K562 (cell line): ENCODE measurements at regions not wholly inside any gene's neighbourhood (a gene's known extent, or its start where the extent isn't known, plus 50 kb on each side); places are given as distances from the start of the nearest gene placed in this dataset.

Source experiments
- ATAC-seq: fragments of 200-7000 bp; cut with Tn5 transposase; 3 replicates; pipeline ENCODE4 v1.9.1; 2020; ENCODE audit warnings: moderate library complexity
- BruUV-seq: library from RNA; stranded (reverse); fragments of 400-500 nt; replicated peaks from 2 replicates; lab custom pipeline; 2021; lab: Mats Ljungman, UMichigan
- CTCF ChIA-PET: fragments of 300-600 bp; formaldehyde crosslinking; extraction: SDS; loops from one replicate; lab custom pipeline; 2021; ENCODE audit warnings: low intra/inter-chr PET ratio; lab: Yijun Ruan, JAX
- POLR2A ChIA-PET: fragments of 300-600, 350-650 bp; sonication (Branson Sonifier 250); formaldehyde crosslinking; extraction: SDS; loops from one replicate; lab custom pipeline; 2021; ENCODE audit warnings: antibody characterized with exemption, inconsistent platforms; lab: Yijun Ruan, JAX
- DNase-seq, 4 experiments: peaks; one replicate each; pipeline versions ENCODE4 v3.0.0 to v3.0.0-alpha.2; 2011 to 2018; ENCODE audit warnings: low spot score in 3 of 4, mixed read lengths in 3 of 4; ENCODE audit errors: extremely low read depth in 1 of 4
- FAIRE-seq: peaks from 2 replicates; lab custom pipeline; 2011; peaks lifted over from hg19 to GRCh38; lab: Jason Lieb, UNC
- H2AFZ ChIP-seq: 2 replicates; pipeline ENCODE4 v1.6.0; 2011; ENCODE audit warnings: low read depth, low read length, control low read depth, inconsistent platforms
- H3K27ac ChIP-seq: fragments of 200-600 bp; 3 replicates; pipeline ENCODE4 v1.8.0; 2011; ENCODE audit warnings: low read depth, mild to moderate bottlenecking, control low read depth, inconsistent platforms, low read length, moderate library complexity, mixed read lengths; ENCODE audit errors: extremely low read depth
- H3K27me3 ChIP-seq, 2 experiments: fragments of 300-600 bp in 1 of 2; 2 replicates in 1 of 2; 3 replicates in 1 of 2; pipeline versions ENCODE4 v1.6.0 to v1.8.0; 2011; ENCODE audit warnings: inconsistent platforms in 2 of 2, low read length in 2 of 2, mild to moderate bottlenecking in 1 of 2, mixed read lengths in 1 of 2, moderate library complexity in 1 of 2; ENCODE audit not compliant: control insufficient read depth in 2 of 2, insufficient read depth in 2 of 2
- H3K36me3 ChIP-seq: fragments of 300-600 bp; 3 replicates; pipeline ENCODE4 v1.8.0; 2011; ENCODE audit warnings: mild to moderate bottlenecking, low read length, inconsistent platforms; ENCODE audit not compliant: control insufficient read depth, insufficient read depth
- H3K4me1 ChIP-seq, 2 experiments: fragments of 200-600 bp in 1 of 2; replicated peaks in 1 of 2; 2 replicates in 1 of 2; 3 replicates in 1 of 2; pipeline versions ENCODE4 v1.5.1 to v1.8.0; 2011; ENCODE audit warnings: inconsistent platforms in 2 of 2, low read length in 2 of 2, mild to moderate bottlenecking in 1 of 2, mixed read lengths in 1 of 2, moderate library complexity in 1 of 2; ENCODE audit not compliant: control insufficient read depth in 2 of 2, insufficient read depth in 2 of 2
- H3K4me2 ChIP-seq: 2 replicates; pipeline ENCODE4 v1.6.1; 2011; ENCODE audit warnings: low read length, control low read depth, inconsistent platforms, mixed read lengths; ENCODE audit not compliant: insufficient read depth
- H3K4me3 ChIP-seq: fragments of 200-600 bp; sonication (generic), shearing (Covaris generic); 2 replicates; pipeline ENCODE4 v1.5.1; 2016; ENCODE audit warnings: control low read depth, inconsistent platforms
- H3K79me2 ChIP-seq: fragments of 200-600 bp; 3 replicates; pipeline ENCODE4 v1.8.0; 2011; ENCODE audit warnings: low read length, inconsistent platforms; ENCODE audit not compliant: control insufficient read depth, insufficient read depth
- H3K9ac ChIP-seq, 2 experiments: 2 replicates each; pipeline versions ENCODE4 v1.6.0 to v1.6.1; 2011; ENCODE audit warnings: low read depth in 2 of 2, low read length in 2 of 2, control low read depth in 1 of 2, inconsistent platforms in 1 of 2, mild to moderate bottlenecking in 1 of 2, mixed read lengths in 1 of 2; ENCODE audit not compliant: insufficient read depth in 1 of 2
- H3K9me1 ChIP-seq: one replicate; pipeline ENCODE4 v1.6.0; 2011; ENCODE audit warnings: inconsistent platforms, mild to moderate bottlenecking, low read length, moderate library complexity; ENCODE audit not compliant: control insufficient read depth, insufficient read depth
- H3K9me3 ChIP-seq: replicated peaks from 2 replicates; pipeline ENCODE4 v1.5.1; 2011; ENCODE audit warnings: low read depth, low read length, inconsistent platforms; ENCODE audit not compliant: control insufficient read depth, insufficient read depth
- H4K20me1 ChIP-seq: replicated peaks from 2 replicates; pipeline ENCODE4 v1.6.1; 2011; ENCODE audit warnings: low read length, inconsistent platforms, mixed read lengths; ENCODE audit not compliant: control insufficient read depth, insufficient read depth
- ERF ChIP-seq: fragments of 450-650 bp; formaldehyde crosslinking; IDR thresholded peaks from 2 replicates; pipeline ENCODE4 v1.4.0; 2020; ENCODE audit warnings: mild to moderate bottlenecking, mixed read lengths
- MAZ ChIP-seq, 2 experiments: fragments of 450-650 bp in 1 of 2; sonication (generic) in 1 of 2; formaldehyde crosslinking; IDR thresholded peaks in 1 of 2; conservative IDR thresholded peaks in 1 of 2; 2 replicates each; pipeline versions ENCODE4 v1.4.0 to v1.5.0; 2020; ENCODE audit warnings: mild to moderate bottlenecking in 1 of 2, missing genetic modification reagents in 1 of 2
- MEIS2 ChIP-seq: fragments of 450-650 bp; IDR thresholded peaks from 2 replicates; pipeline ENCODE4 v1.6.1; 2014; ENCODE audit warnings: mild to moderate bottlenecking; ENCODE audit not compliant: partially characterized antibody
- NCOR1 ChIP-seq: fragments of 450-650 bp; IDR thresholded peaks from 2 replicates; pipeline ENCODE4 v1.6.1; 2016; ENCODE audit warnings: mild to moderate bottlenecking, moderate library complexity
- NONO ChIP-seq, 2 experiments: fragments of 200-400 bp in 1 of 2; fragments of 450-650 bp in 1 of 2; formaldehyde crosslinking in 1 of 2; IDR thresholded peaks; 2 replicates each; pipeline ENCODE4 v1.6.1; 2017; ENCODE audit warnings: low read depth in 2 of 2, mild to moderate bottlenecking in 2 of 2, moderate library complexity in 2 of 2, low read length in 1 of 2
- POLR2AphosphoS2 ChIP-seq: IDR thresholded peaks from 2 replicates; pipeline ENCODE4 v1.6.1; 2012; ENCODE audit warnings: low read length, improper control_type of control experiment
- PYGO2 ChIP-seq: fragments of 450-650 bp; IDR thresholded peaks from 2 replicates; pipeline ENCODE4 v1.6.1; 2016; ENCODE audit warnings: mild to moderate bottlenecking, missing genetic modification characterization, moderate library complexity, missing compliant biosample characterization
- RBM22 ChIP-seq: fragments of 200-400 bp; formaldehyde crosslinking; IDR thresholded peaks from 2 replicates; pipeline ENCODE4 v1.6.1; 2018; ENCODE audit warnings: low read length, low read depth; ENCODE audit not compliant: poor library complexity, severe bottlenecking
- RBM34 ChIP-seq: fragments of 200-400 bp; formaldehyde crosslinking; IDR thresholded peaks from 2 replicates; pipeline ENCODE4 v1.6.1; 2018; ENCODE audit warnings: low read length, borderline replicate concordance; ENCODE audit not compliant: insufficient read depth
- SNRNP70 ChIP-seq: fragments of 200-400 bp; formaldehyde crosslinking; optimal IDR thresholded peaks from 2 replicates; pipeline ENCODE3; 2017; ENCODE audit warnings: low read depth, low read length
- SRSF1 ChIP-seq: fragments of 200-400 bp; formaldehyde crosslinking; IDR thresholded peaks from 2 replicates; pipeline ENCODE4 v1.6.1; 2017; ENCODE audit warnings: mild to moderate bottlenecking, low read depth, low read length, moderate library complexity
- TCF7L2 ChIP-seq: fragments of 150-350 bp; IDR thresholded peaks from 2 replicates; pipeline ENCODE4 v1.6.1; 2016; ENCODE audit warnings: low read depth, mild to moderate bottlenecking, low read length, moderate library complexity
- VEZF1 ChIP-seq: fragments of 200-800 bp; sonication (Bioruptor generic); IDR thresholded peaks from 2 replicates; pipeline ENCODE4 v1.6.1; 2017; ENCODE audit warnings: missing genetic modification characterization, missing compliant biosample characterization
- ZBTB1 ChIP-seq: sonication (generic); formaldehyde crosslinking; IDR thresholded peaks from 2 replicates; pipeline ENCODE4 v1.8.1; 2023; ENCODE audit warnings: missing genetic modification reagents, low read depth, mild to moderate bottlenecking, borderline replicate concordance
- WGBS: fragments of 100-300 bp; shearing (Covaris generic); methylation state at CpG from one replicate; pipeline ENCODE4 v1.1.6; 2016; ENCODE audit warnings: low coverage, mixed read lengths; ENCODE audit not compliant: insufficient coverage; ENCODE audit errors: missing lambda C conversion rate; 5-methylcytosine and 5-hydroxymethylcytosine counted together
- in situ Hi-C: fragments of 300-500 bp; cut with MboI; formaldehyde crosslinking; loops from 4 replicates; pipeline ENCODE4 v1.15.0; 2018; ENCODE audit warnings: inconsistent platforms, mixed read lengths
- intact Hi-C: fragments of 100-400 bp; cut with micrococcal nuclease; formaldehyde crosslinking; loops from 2 replicates; pipeline ENCODE4 v1.14.2; 2022

GRCh38 chr1:5342830-5343229 is 649.4 kb downstream of the NPHP4 start:
- no peak overlapping the region for H3K27ac ChIP-seq
- no peak overlapping the region for H3K9ac ChIP-seq
- 0% methylated on average over 11 of the region's 11 CpGs for WGBS
- intact Hi-C loops: no loop called here
- ATAC-seq (no peak), FAIRE-seq (no peak)
- TF ChIP-seq MAZ (CRISPR knock-in tag; conservative IDR thresholded peaks at IDR 0.05 in 1 of 2, IDR thresholded peaks at IDR 0.05 in 1 of 2): no peak
- TF ChIP-seq SRSF1: no peak
- TF ChIP-seq VEZF1 (CRISPR knock-in tag): no peak
- no peak for TF ChIP-seq ERF
- no peak for TF ChIP-seq PYGO2 (tag)
- no peak for TF ChIP-seq TCF7L2
- TF ChIP-seq POLR2AphosphoS2: no peak
- TF ChIP-seq NONO (IDR thresholded peaks at IDR 0.05; ENCODE audit: low read depth in 2 of 2, low read length in 1 of 2): no peak
- no peak for TF ChIP-seq RBM34
- no peak for TF ChIP-seq RBM22
- no peak for TF ChIP-seq NCOR1
- TF ChIP-seq ZBTB1 (CRISPR knock-in tag): no peak
- TF ChIP-seq SNRNP70: no peak
- no peak for TF ChIP-seq MEIS2
- TF ChIP-seq, all 486 proteins: peak for 0
- ChIA-PET POLR2A (no interaction called here), CTCF (no interaction called here)
- no peak overlapping the region for H2AFZ ChIP-seq
- H4K20me1 ChIP-seq: no peaks in the 10 kb centered on the region
- no peak overlapping the region for H3K4me2 ChIP-seq
- H3K79me2 ChIP-seq: no peaks in the 10 kb centered on the region
- H3K4me3 ChIP-seq: no peak overlapping the region
- no peaks in the 10 kb centered on the region; the same call in 1 of the 2 replicates for H3K9me3 ChIP-seq
- no peaks in the 10 kb centered on the region for H3K9me1 ChIP-seq
- no peaks in the 10 kb centered on the region for H3K36me3 ChIP-seq
- no peaks in the 10 kb centered on the region for H3K4me1 ChIP-seq
- in situ Hi-C loops: no loop called here
- BruUV-seq: no TSS peak
- DNase-seq: no peak
- no peaks in the 10 kb centered on the region; a peak in 1 of 5 replicates for H3K27me3 ChIP-seq
